NCI-H2081 treated with DMSO at 0.1 percent for 48 hours (cell line): ENCODE measurements at regions not wholly inside any gene's neighbourhood (a gene's known extent, or its start where the extent isn't known, plus 50 kb on each side); places are given as distances from the start of the nearest gene placed in this dataset.
"Not testable (repeated sequence)": the region's sequence is repeated elsewhere in the genome, so short reads cannot be mapped to it uniquely, and the experiment has no call there.

ENCODE experiments used
- DNase-seq: peaks from one replicate; lab custom pipeline; 2025; lab: John Stamatoyannopoulos, UW

- no peak for DNase-seq
Measured at GRCh38 chr18:30929718-30930117, 112.8 kb downstream of the DSC3 start.

GRCh38 chr18:30929065-30929464, 113.5 kb downstream of the DSC3 start:
- no peak for DNase-seq

GRCh38 chr18:30927517-30928075, 114.9 kb downstream of the DSC3 start:
- DNase-seq, result no peak

GRCh38 chr18:30927042-30927441, 115.5 kb downstream of the DSC3 start:
- DNase-seq, result no peak

- no peak for DNase-seq
Measured at GRCh38 chr18:30925795-30926194, 116.7 kb downstream of the DSC3 start.

- no peak for DNase-seq
Measured at GRCh38 chr18:30920757-30921156, 121.8 kb downstream of the DSC3 start.

GRCh38 chr18:30920351-30920750, 122.2 kb downstream of the DSC3 start:
- no peak for DNase-seq

- DNase-seq, result no peak
Measured at GRCh38 chr18:30917651-30918050, 124.9 kb downstream of the DSC3 start.

GRCh38 chr18:30915336-30915988, 127.1 kb downstream of the DSC3 start:
- DNase-seq, result no peak

GRCh38 chr18:30908381-30908780, 134.2 kb downstream of the DSC3 start:
- no peak for DNase-seq

GRCh38 chr18:30903566-30903965, 139.0 kb downstream of the DSC3 start:
- no peak for DNase-seq

- DNase-seq, result no peak
Measured at GRCh38 chr18:30889519-30890301, 152.8 kb downstream of the DSC3 start.

- DNase-seq, result no peak
Measured at GRCh38 chr18:30888344-30888743, 154.2 kb downstream of the DSC3 start.

GRCh38 chr18:30886998-30887397, 155.5 kb downstream of the DSC3 start:
- DNase-seq, result no peak

GRCh38 chr18:30870466-30870865, 172.1 kb downstream of the DSC3 start:
- DNase-seq, result no peak

GRCh38 chr18:30862900-30863299, 179.6 kb downstream of the DSC3 start:
- no peak for DNase-seq

- no peak for DNase-seq
Measured at GRCh38 chr18:30860741-30861140, 181.8 kb downstream of the DSC3 start.

GRCh38 chr18:30859036-30859435, 183.5 kb downstream of the DSC3 start:
- DNase-seq, result no peak

GRCh38 chr18:30858560-30858959, 184.0 kb downstream of the DSC3 start:
- no peak for DNase-seq

- DNase-seq, result no peak
Measured at GRCh38 chr18:30855762-30856161, 186.8 kb downstream of the DSC3 start.

GRCh38 chr18:30852980-30853379, 189.6 kb downstream of the DSC3 start:
- DNase-seq, result peak; percentile 28

GRCh38 chr18:30852541-30852940, 190.0 kb downstream of the DSC3 start:
- DNase-seq, result no peak

- DNase-seq, result not testable (repeated sequence)
Measured at GRCh38 chr18:30839056-30839561, 203.4 kb downstream of the DSC3 start.
